GM12878 (cell line): ENCODE measurements at regions not wholly inside any gene's neighbourhood (a gene's known extent, or its start where the extent isn't known, plus 50 kb on each side); places are given as distances from the start of the nearest gene placed in this dataset.

Source experiments
- CUX1 ChIP-seq: IDR thresholded peaks from 2 replicates; pipeline ENCODE4 v1.6.1; 2012; ENCODE audit warnings: improper control_type of control experiment, low read depth, low read length; ENCODE audit not compliant: insufficient replicate concordance
- HDAC2 ChIP-seq: fragments of 200-600 bp; sonication (generic); IDR thresholded peaks from 2 replicates; pipeline ENCODE4 v1.6.1; 2017
- HDGF ChIP-seq: fragments of 450-650 bp; IDR thresholded peaks from 2 replicates; pipeline ENCODE4 v1.6.1; 2016; ENCODE audit warnings: antibody characterized with exemption

GRCh38 chr17:31736855-31737625, 122.0 kb downstream of the COPRS start:
- TF ChIP-seq CUX1 (no peak), HDGF (no peak), HDAC2 (no peak)
